Ovary (tissue), 7 donors: ENCODE measurements at regions not wholly inside any gene's neighbourhood (a gene's known extent, or its start where the extent isn't known, plus 50 kb on each side); places are given as distances from the start of the nearest gene placed in this dataset.

Source experiments
- DNase-seq, 5 donors: peaks; one replicate each; pipeline ENCODE4 v3.0.0-alpha.2; 2019 to 2020
- H3K27ac ChIP-seq, 2 donors: fragments of 200-600 bp; one replicate each; pipeline versions ENCODE4 v1.5.1 to v1.8.0; 2019 to 2022
- H3K27me3 ChIP-seq: fragments of 200-600 bp; one replicate; pipeline ENCODE4 v1.8.0; 2022
- H3K36me3 ChIP-seq: fragments of 200-600 bp; sonication (generic); one replicate; pipeline ENCODE4 v1.5.1; 2019
- H3K4me1 ChIP-seq: one replicate; pipeline ENCODE4 v1.8.1; 2013; ENCODE audit warnings: mild to moderate bottlenecking, moderate library complexity; ENCODE audit not compliant: insufficient read depth
- H3K4me3 ChIP-seq: fragments of 200-600 bp; sonication (generic); one replicate; pipeline ENCODE4 v1.5.1; 2017
- H3K9me3 ChIP-seq, 2 donors: fragments of 200-600 bp in 1 of 2; sonication (generic) in 1 of 2; one replicate each; pipeline versions ENCODE4 v1.5.1 to v1.8.1; 2013 to 2019; ENCODE audit warnings: mild to moderate bottlenecking in 1 of 2, moderate library complexity in 1 of 2
- CTCF ChIP-seq, 3 donors: fragments of 450-650 bp in 2 of 3; fragments of 200-600 bp in 1 of 3; IDR thresholded peaks; one replicate each; pipeline versions ENCODE4 v1.5.1 to v1.8.0; 2016 to 2022; ENCODE audit warnings: antibody characterized with exemption in 3 of 3, mild to moderate bottlenecking in 1 of 3
- EP300 ChIP-seq: sonication (generic); formaldehyde crosslinking; IDR thresholded peaks from one replicate; pipeline ENCODE4 v1.6.1; 2017; ENCODE audit warnings: antibody characterized with exemption
- POLR2A ChIP-seq: fragments of 450-650 bp; IDR thresholded peaks from one replicate; pipeline ENCODE4 v1.6.1; 2017; ENCODE audit warnings: antibody characterized with exemption, mild to moderate bottlenecking, moderate library complexity
- whole genome bisulfite sequencing, 3 donors: extraction: QIAGEN DNeasy Blood & Tissue Kit in 1 of 3; methylation state at CpG; one replicate each; pipeline versions ENCODE4 v1.1.5 to v1.1.7; 2013 to 2017; 5-methylcytosine and 5-hydroxymethylcytosine counted together
- intact Hi-C, 4 donors: fragments of 100-400 bp; cut with DNase I; formaldehyde crosslinking; loops; one replicate each; pipeline versions ENCODE4 v1.11.0 to v1.15.1; 2022 to 2023
- donor health status: DM: no; HTN: no; CAD: no; lungs with moderate emphysema.
- donor health status: DM: no; HTN: no; CAD: no.
- donor health status: Bipolar disorder and iron deficiency.
- donor health status: DM: no; HTN: no; CAD: no.
- donor health status: DM: yes; HTN: yes; CAD: no.

GRCh38 chr4:34628471-34628870 lies 1615.8 kb downstream of the ARAP2 start:
- Histone ChIP-seq H3K9me3 (no peaks in the 10 kb centered on the region), H3K27me3 (no peaks in the 10 kb centered on the region), H3K4me3 (no peak overlapping the region), H3K36me3 (no peaks in the 10 kb centered on the region), H3K27ac (no peak overlapping the region), H3K4me1 (no peaks in the 10 kb centered on the region)
- WGBS, 3 donors: 14 to 34% (median 20%) methylated on average over 2 of the region's 2 CpGs
- DNase-seq: no peak
- intact Hi-C loops: no loop called here
- no peak for TF ChIP-seq EP300
- TF ChIP-seq POLR2A: no peak
- no peak for TF ChIP-seq CTCF (IDR thresholded peaks at IDR 0.05)

- Histone ChIP-seq H3K9me3 (no peaks in the 10 kb centered on the region), H3K4me3 (no peak overlapping the region), H3K36me3 (no peaks in the 10 kb centered on the region), H3K27ac (no peak overlapping the region), H3K4me1 (no peaks in the 10 kb centered on the region), H3K27me3 (no peaks in the 10 kb centered on the region)
- WGBS, 3 donors: 86 to 90% (median 88%) methylated on average over 2 of the region's 2 CpGs
- no peak for DNase-seq
- intact Hi-C loops: no loop called here
- TF ChIP-seq EP300 (no peak), POLR2A (no peak), CTCF (IDR thresholded peaks at IDR 0.05) (no peak)
Observed at GRCh38 chr4:34629451-34629850, 1614.9 kb downstream of the ARAP2 start.

- no peak overlapping the region for H3K27ac ChIP-seq
- no peaks in the 10 kb centered on the region for H3K36me3 ChIP-seq
- DNase-seq: no peak
- intact Hi-C loops: no loop called here
- 80 to 85% (median 84%) methylated on average over 2 of the region's 2 CpGs for WGBS, 3 donors
- no peaks in the 10 kb centered on the region for H3K27me3 ChIP-seq
- no peak for TF ChIP-seq POLR2A
- no peak for TF ChIP-seq EP300
- TF ChIP-seq CTCF (IDR thresholded peaks at IDR 0.05): no peak
- no peaks in the 10 kb centered on the region for H3K4me1 ChIP-seq
- H3K9me3 ChIP-seq: no peaks in the 10 kb centered on the region
- no peak overlapping the region for H3K4me3 ChIP-seq
Observed at GRCh38 chr4:34633241-34633640, 1611.1 kb downstream of the ARAP2 start.

GRCh38 chr4:34636623-34637022 lies 1607.7 kb downstream of the ARAP2 start:
- Histone ChIP-seq H3K27me3 (no peaks in the 10 kb centered on the region), H3K27ac (no peak overlapping the region), H3K4me3 (no peak overlapping the region), H3K36me3 (no peaks in the 10 kb centered on the region), H3K9me3 (no peaks in the 10 kb centered on the region), H3K4me1 (no peaks in the 10 kb centered on the region)
- 58 to 77% (median 58%) methylated on average over 2 of the region's 2 CpGs for WGBS, 3 donors
- TF ChIP-seq EP300 (no peak), CTCF (IDR thresholded peaks at IDR 0.05) (no peak), POLR2A (no peak)
- DNase-seq: no peak
- intact Hi-C loops: no loop called here

- no peaks in the 10 kb centered on the region for H3K36me3 ChIP-seq
- intact Hi-C loops: no loop called here
- TF ChIP-seq POLR2A (no peak), EP300 (no peak), CTCF (IDR thresholded peaks at IDR 0.05) (no peak)
- 55 to 73% (median 59%) methylated on average over 1 of the region's 1 CpG for WGBS, 3 donors
- no peaks in the 10 kb centered on the region for H3K27me3 ChIP-seq
- H3K4me1 ChIP-seq: no peaks in the 10 kb centered on the region
- no peak overlapping the region for H3K4me3 ChIP-seq
- H3K27ac ChIP-seq: no peak overlapping the region
- no peak for DNase-seq
- H3K9me3 ChIP-seq: no peaks in the 10 kb centered on the region
Observed at GRCh38 chr4:34643476-34643875, 1600.8 kb downstream of the ARAP2 start.
